ENCODE measurements at regions not wholly inside any gene's neighbourhood (a gene's known extent, or its start where the extent isn't known, plus 50 kb on each side); places are given as distances from the start of the nearest gene placed in this dataset.
A peak's percentile ranks its signal among the peaks of the same experiment; 100 is the strongest.
"Not testable (repeated sequence)": the region's sequence is repeated elsewhere in the genome, so short reads cannot be mapped to it uniquely, and the experiment has no call there.

DNA sequence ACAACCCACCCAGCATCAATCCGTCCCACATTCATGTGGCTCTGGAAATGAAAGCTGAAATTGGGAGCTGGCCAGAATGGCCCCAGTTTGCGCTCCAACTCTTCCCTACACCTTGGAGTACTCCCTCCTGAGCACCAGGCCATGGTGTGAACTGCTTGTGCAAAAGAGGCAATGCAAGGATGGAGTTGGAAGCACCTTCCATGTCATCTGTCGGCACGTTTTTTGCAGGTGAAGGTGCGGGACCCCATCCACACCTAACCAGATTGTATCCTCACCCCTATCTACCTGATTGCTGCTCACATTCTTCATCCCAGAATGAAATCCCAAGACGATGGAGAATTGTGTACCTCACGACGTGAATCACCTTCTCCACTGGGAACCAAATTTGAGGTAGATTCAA, 136.6 kb upstream of the WSB1 start:
- Mint-ChIP-seq H3K27ac (no peak overlapping the region), H3K36me3 (no peaks in the 10 kb centered on the region), H3K4me3 (no peak overlapping the region), H3K27me3 (no peaks in the 10 kb centered on the region), H3K9me3 (peaks cover 0 to 1% (median 0%) of the 10 kb centered on the region in 7 donors), H3K4me1 (no peaks in the 10 kb centered on the region)
- Histone ChIP-seq H3K27ac (ENCODE audit: insufficient read depth, low read length, poor library complexity, severe bottlenecking) (no peak overlapping the region), H3K4me1 (ENCODE audit: control insufficient read depth, insufficient read depth, low read length, poor library complexity, severe bottlenecking) (no peaks in the 10 kb centered on the region), H3K9me3 (ENCODE audit: control insufficient read depth in 2 of 2, low read length in 2 of 2) (no peaks in the 10 kb centered on the region), H3K27me3 (ENCODE audit: control insufficient read depth, insufficient read depth, low read length) (no peaks in the 10 kb centered on the region), H3K36me3 (ENCODE audit: control insufficient read depth, insufficient read depth, low read length) (no peaks in the 10 kb centered on the region), H3K4me3 (ENCODE audit: low read depth, low read length) (no peak overlapping the region)
- ATAC-seq (ENCODE audit: low read depth in 2 of 2) (no peak), DNase-seq (no peak)

- no peak overlapping the region for H3K4me3 Mint-ChIP-seq
- Histone ChIP-seq H3K27ac (ENCODE audit: insufficient read depth, low read length, poor library complexity, severe bottlenecking) (no peak overlapping the region), H3K36me3 (ENCODE audit: control insufficient read depth, insufficient read depth, low read length) (no peaks in the 10 kb centered on the region), H3K27me3 (ENCODE audit: control insufficient read depth, insufficient read depth, low read length) (no peaks in the 10 kb centered on the region), H3K4me1 (ENCODE audit: control insufficient read depth, insufficient read depth, low read length, poor library complexity, severe bottlenecking) (no peaks in the 10 kb centered on the region), H3K4me3 (ENCODE audit: low read depth, low read length) (no peak overlapping the region), H3K9me3 (ENCODE audit: control insufficient read depth in 2 of 2, low read length in 2 of 2) (no peaks in the 10 kb centered on the region)
- no peak for DNase-seq
- H3K36me3 Mint-ChIP-seq: no peaks in the 10 kb centered on the region
- H3K27me3 Mint-ChIP-seq: no peaks in the 10 kb centered on the region
- H3K9me3 Mint-ChIP-seq: peaks cover 0 to 1% (median 0%) of the 10 kb centered on the region in 7 donors
- no peaks in the 10 kb centered on the region for H3K4me1 Mint-ChIP-seq
- no peak overlapping the region for H3K27ac Mint-ChIP-seq
- no peak for ATAC-seq (ENCODE audit: low read depth in 2 of 2)
Observed at GRCh38 chr17:27157898-27158297, 136.0 kb upstream of the WSB1 start.

- H3K9me3 ChIP-seq (ENCODE audit: control insufficient read depth in 2 of 2, low read length in 2 of 2): no peaks in the 10 kb centered on the region
- DNase-seq (no peak), ATAC-seq (ENCODE audit: low read depth in 2 of 2) (no peak)
- no peaks in the 10 kb centered on the region for H3K36me3 Mint-ChIP-seq
- no peaks in the 10 kb centered on the region for H3K36me3 ChIP-seq (ENCODE audit: control insufficient read depth, insufficient read depth, low read length)
- no peak overlapping the region for H3K27ac ChIP-seq (ENCODE audit: insufficient read depth, low read length, poor library complexity, severe bottlenecking)
- peaks cover 0 to 1% (median 0%) of the 10 kb centered on the region in 7 donors for H3K9me3 Mint-ChIP-seq
- no peaks in the 10 kb centered on the region for H3K4me1 Mint-ChIP-seq
- no peaks in the 10 kb centered on the region for H3K27me3 ChIP-seq (ENCODE audit: control insufficient read depth, insufficient read depth, low read length)
- H3K4me3 ChIP-seq (ENCODE audit: low read depth, low read length): no peak overlapping the region
- no peak overlapping the region for H3K27ac Mint-ChIP-seq
- H3K27me3 Mint-ChIP-seq: no peaks in the 10 kb centered on the region
- H3K4me3 Mint-ChIP-seq: no peak overlapping the region
- H3K4me1 ChIP-seq (ENCODE audit: control insufficient read depth, insufficient read depth, low read length, poor library complexity, severe bottlenecking): no peaks in the 10 kb centered on the region
Observed at GRCh38 chr17:27158382-27158781, 135.5 kb upstream of the WSB1 start.

DNA sequence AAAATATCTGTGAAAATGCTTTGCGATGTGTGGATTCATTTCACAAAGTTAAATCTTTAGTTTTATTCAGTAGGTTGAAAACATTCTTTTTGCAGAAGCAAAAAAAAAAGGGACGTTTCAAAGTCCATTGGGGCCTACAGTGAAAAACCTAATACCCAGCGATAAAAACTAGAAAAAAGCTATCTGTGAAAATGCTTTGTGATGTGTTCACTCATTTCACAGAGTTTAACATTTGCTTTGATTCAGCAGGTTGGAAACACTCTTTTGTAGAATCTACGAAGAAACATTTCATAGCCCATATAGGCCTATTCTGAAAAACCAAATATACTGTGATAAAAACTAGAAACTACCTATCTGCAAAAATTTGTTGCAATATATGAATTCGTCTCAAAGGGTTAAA, 113.6 kb upstream of the WSB1 start:
- peaks cover 4 to 22% of the 10 kb centered on the region in 2 experiments for H3K9me3 ChIP-seq (ENCODE audit: control insufficient read depth in 2 of 2, low read length in 2 of 2)
- H3K4me3 Mint-ChIP-seq: no peak overlapping the region
- H3K27me3 ChIP-seq (ENCODE audit: control insufficient read depth, insufficient read depth, low read length): no peaks in the 10 kb centered on the region
- no peak for ATAC-seq (ENCODE audit: low read depth in 2 of 2)
- H3K9me3 Mint-ChIP-seq: peaks cover 0 to 21% (median 7%) of the 10 kb centered on the region in 7 donors
- H3K36me3 Mint-ChIP-seq: no peaks in the 10 kb centered on the region
- DNase-seq: no peak
- peaks cover 0 to 9% (median 1%) of the 10 kb centered on the region in 4 donors for H3K4me1 Mint-ChIP-seq
- H3K36me3 ChIP-seq (ENCODE audit: control insufficient read depth, insufficient read depth, low read length): no peaks in the 10 kb centered on the region
- no peaks in the 10 kb centered on the region for H3K27me3 Mint-ChIP-seq
- no peak overlapping the region for H3K27ac ChIP-seq (ENCODE audit: insufficient read depth, low read length, poor library complexity, severe bottlenecking)
- H3K4me3 ChIP-seq (ENCODE audit: low read depth, low read length): no peak overlapping the region
- H3K27ac Mint-ChIP-seq: no peak overlapping the region
- no peaks in the 10 kb centered on the region for H3K4me1 ChIP-seq (ENCODE audit: control insufficient read depth, insufficient read depth, low read length, poor library complexity, severe bottlenecking)

DNA sequence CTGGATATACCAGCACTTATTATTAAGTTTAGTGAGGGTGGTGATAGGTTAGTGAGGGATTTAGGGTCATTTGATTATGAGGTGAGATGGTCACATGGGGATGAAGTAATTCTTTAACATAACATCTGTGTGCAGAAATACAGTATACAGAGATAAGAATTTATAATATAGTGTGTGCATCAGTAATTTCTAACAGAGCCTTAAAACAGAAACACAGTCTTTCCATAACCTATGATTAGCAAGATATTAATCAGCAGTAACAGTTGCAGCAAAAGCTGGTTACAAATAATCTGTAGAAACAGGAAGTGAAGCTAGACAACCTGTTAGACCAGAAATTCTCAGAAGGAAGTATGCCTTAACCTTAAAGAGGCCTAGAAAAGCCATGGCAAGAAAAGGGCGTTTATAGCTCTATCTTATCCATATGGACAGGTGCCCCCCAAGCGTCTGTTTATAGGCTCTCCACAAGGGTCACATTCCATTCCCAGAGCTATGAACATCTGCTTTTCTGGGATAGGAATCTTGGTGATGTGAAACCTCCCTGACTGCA, 112.5 kb upstream of the WSB1 start:
- Mint-ChIP-seq H3K27ac (peak overlapping the region in 2 of 3 donors; percentile 11 to 45), H3K4me3 (peak overlapping the region in 1 of 4 donors; percentile 16), H3K9me3 (peaks cover 0 to 26% (median 7%) of the 10 kb centered on the region in 7 donors)
- not testable (repeated sequence) for ATAC-seq (ENCODE audit: low read depth in 2 of 2); H3K4me3 ChIP-seq (ENCODE audit: low read depth, low read length); H3K36me3 Mint-ChIP-seq; H3K27me3 Mint-ChIP-seq; H3K36me3 ChIP-seq (ENCODE audit: control insufficient read depth, insufficient read depth, low read length); H3K4me1 ChIP-seq (ENCODE audit: control insufficient read depth, insufficient read depth, low read length, poor library complexity, severe bottlenecking); H3K27ac ChIP-seq (ENCODE audit: insufficient read depth, low read length, poor library complexity, severe bottlenecking); H3K4me1 Mint-ChIP-seq; H3K27me3 ChIP-seq (ENCODE audit: control insufficient read depth, insufficient read depth, low read length)
- peaks cover 4 to 22% of the 10 kb centered on the region in 2 experiments for H3K9me3 ChIP-seq (ENCODE audit: control insufficient read depth in 2 of 2, low read length in 2 of 2)
- peak in 1 of 3 donors; percentile 22 for DNase-seq

DNA sequence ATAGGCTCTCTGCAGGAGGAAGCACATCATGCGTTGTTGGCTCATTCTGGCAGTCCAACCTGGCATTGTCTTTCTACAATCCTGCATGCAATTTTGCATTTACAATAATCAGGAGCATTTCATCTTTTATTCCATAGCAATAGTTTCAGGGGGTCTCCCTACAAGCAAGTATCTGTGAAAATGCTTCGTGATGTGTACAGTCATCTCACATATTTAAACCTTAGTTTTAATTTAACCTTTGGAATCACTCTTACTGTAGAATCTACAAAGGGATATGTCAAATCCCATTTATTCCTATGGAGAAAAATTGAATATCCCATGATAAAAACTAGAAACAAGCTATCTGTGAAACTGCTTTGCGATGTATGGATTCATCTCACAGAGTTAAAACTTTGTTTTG, 112.0 kb upstream of the WSB1 start:
- Mint-ChIP-seq H3K27me3 (no peaks in the 10 kb centered on the region), H3K36me3 (peaks cover 4% of the 10 kb centered on the region), H3K4me1 (peaks cover 0 to 9% (median 1%) of the 10 kb centered on the region in 4 donors), H3K9me3 (peaks cover 0 to 26% (median 7%) of the 10 kb centered on the region in 7 donors), H3K4me3 (no peak overlapping the region), H3K27ac (no peak overlapping the region)
- Histone ChIP-seq H3K27me3 (ENCODE audit: control insufficient read depth, insufficient read depth, low read length) (no peaks in the 10 kb centered on the region), H3K27ac (ENCODE audit: insufficient read depth, low read length, poor library complexity, severe bottlenecking) (no peak overlapping the region), H3K36me3 (ENCODE audit: control insufficient read depth, insufficient read depth, low read length) (no peaks in the 10 kb centered on the region), H3K4me3 (ENCODE audit: low read depth, low read length) (no peak overlapping the region), H3K9me3 (ENCODE audit: control insufficient read depth in 2 of 2, low read length in 2 of 2) (peaks cover 4 to 22% of the 10 kb centered on the region in 2 experiments), H3K4me1 (ENCODE audit: control insufficient read depth, insufficient read depth, low read length, poor library complexity, severe bottlenecking) (no peaks in the 10 kb centered on the region)
- DNase-seq: no peak
- no peak for ATAC-seq (ENCODE audit: low read depth in 2 of 2)

- H3K4me1 ChIP-seq (ENCODE audit: control insufficient read depth, insufficient read depth, low read length, poor library complexity, severe bottlenecking); DNase-seq; H3K27ac Mint-ChIP-seq; H3K27me3 ChIP-seq (ENCODE audit: control insufficient read depth, insufficient read depth, low read length); H3K4me1 Mint-ChIP-seq; H3K27me3 Mint-ChIP-seq; H3K4me3 ChIP-seq (ENCODE audit: low read depth, low read length); H3K36me3 ChIP-seq (ENCODE audit: control insufficient read depth, insufficient read depth, low read length); H3K4me3 Mint-ChIP-seq; H3K36me3 Mint-ChIP-seq; H3K9me3 ChIP-seq (ENCODE audit: control insufficient read depth in 2 of 2, low read length in 2 of 2); H3K9me3 Mint-ChIP-seq; H3K27ac ChIP-seq (ENCODE audit: insufficient read depth, low read length, poor library complexity, severe bottlenecking); ATAC-seq (ENCODE audit: low read depth in 2 of 2): not testable (repeated sequence)
Observed at GRCh38 chr17:27197505-27197904, 96.4 kb upstream of the WSB1 start.

DNA sequence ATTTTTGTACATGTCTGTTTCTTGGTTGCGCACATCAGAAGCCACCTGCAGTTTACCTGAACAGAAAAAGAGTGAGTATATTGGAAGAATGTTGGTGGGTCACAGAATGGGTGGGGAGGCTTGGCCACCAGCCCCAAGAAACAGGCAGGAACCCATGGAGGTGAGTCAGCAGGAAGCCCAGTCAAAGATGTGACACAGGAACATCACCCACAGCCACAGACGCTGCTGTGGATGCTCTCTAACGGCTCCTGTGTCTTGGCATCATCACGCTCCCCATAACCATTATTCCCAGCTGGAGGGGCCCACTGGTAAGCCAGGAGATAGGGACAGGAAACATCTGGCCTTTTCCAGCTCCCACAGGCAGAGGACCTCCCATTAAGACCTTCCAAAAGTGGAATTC, 94.0 kb upstream of the WSB1 start:
- Histone ChIP-seq H3K27me3 (ENCODE audit: control insufficient read depth, insufficient read depth, low read length) (no peaks in the 10 kb centered on the region), H3K4me3 (ENCODE audit: low read depth, low read length) (no peak overlapping the region), H3K36me3 (ENCODE audit: control insufficient read depth, insufficient read depth, low read length) (no peaks in the 10 kb centered on the region), H3K9me3 (ENCODE audit: control insufficient read depth in 2 of 2, low read length in 2 of 2) (no peaks in the 10 kb centered on the region), H3K27ac (ENCODE audit: insufficient read depth, low read length, poor library complexity, severe bottlenecking) (no peak overlapping the region), H3K4me1 (ENCODE audit: control insufficient read depth, insufficient read depth, low read length, poor library complexity, severe bottlenecking) (no peaks in the 10 kb centered on the region)
- H3K9me3 Mint-ChIP-seq: no peaks in the 10 kb centered on the region
- ATAC-seq (ENCODE audit: low read depth in 2 of 2) (no peak), DNase-seq (no peak)
- H3K4me3 Mint-ChIP-seq: no peak overlapping the region
- no peak overlapping the region for H3K27ac Mint-ChIP-seq
- no peaks in the 10 kb centered on the region for H3K27me3 Mint-ChIP-seq
- no peaks in the 10 kb centered on the region for H3K36me3 Mint-ChIP-seq
- peaks cover 0 to 4% (median under 1%) of the 10 kb centered on the region in 4 donors for H3K4me1 Mint-ChIP-seq

Measured in CD4-positive, CD25-positive, alpha-beta regulatory T cell (primary cell).